Liver (tissue), 8 donors: ENCODE measurements at regions not wholly inside any gene's neighbourhood (a gene's known extent, or its start where the extent isn't known, plus 50 kb on each side); places are given as distances from the start of the nearest gene placed in this dataset.

Experiments used
- DNase-seq: peaks from one replicate; pipeline ENCODE4 v3.0.0-alpha.2; 2017; ENCODE audit warnings: low spot score
- H3K27ac ChIP-seq, 2 donors: one replicate each; pipeline ENCODE4 v1.7.0; 2013; ENCODE audit warnings: inconsistent platforms in 2 of 2, low read length in 2 of 2, control low read depth in 1 of 2, low read depth in 1 of 2, mild to moderate bottlenecking in 1 of 2
- H3K27me3 ChIP-seq, 4 donors: one replicate each; pipeline versions ENCODE4 v1.6.1 to v1.7.0; 2013; ENCODE audit warnings: low read length in 3 of 4, inconsistent platforms in 1 of 4, mild to moderate bottlenecking in 1 of 4, moderate library complexity in 1 of 4; ENCODE audit not compliant: control insufficient read depth in 4 of 4, insufficient read depth in 4 of 4
- H3K36me3 ChIP-seq, 4 donors: one replicate each; pipeline versions ENCODE4 v1.6.1 to v1.7.0; 2013; ENCODE audit warnings: low read length in 3 of 4, mild to moderate bottlenecking in 3 of 4, low read depth in 1 of 4, moderate library complexity in 1 of 4; ENCODE audit not compliant: control insufficient read depth in 4 of 4, insufficient read depth in 3 of 4
- H3K4me1 ChIP-seq, 4 donors: one replicate each; pipeline versions ENCODE4 v1.6.1 to v1.7.0; 2013; ENCODE audit warnings: low read length in 3 of 4, mild to moderate bottlenecking in 3 of 4, moderate library complexity in 1 of 4; ENCODE audit not compliant: control insufficient read depth in 4 of 4, insufficient read depth in 4 of 4
- H3K4me3 ChIP-seq, 3 donors: one replicate each; pipeline versions ENCODE4 v1.6.1 to v1.7.0; 2013; ENCODE audit warnings: low read length in 3 of 3, control low read depth in 1 of 3, low read depth in 1 of 3, mild to moderate bottlenecking in 1 of 3
- H3K9ac ChIP-seq, 2 donors: one replicate each; pipeline ENCODE4 v1.7.0; 2013; ENCODE audit warnings: low read length in 2 of 2, mild to moderate bottlenecking in 2 of 2, moderate library complexity in 2 of 2, control low read depth in 1 of 2, low read depth in 1 of 2
- H3K9me3 ChIP-seq, 4 donors: one replicate each; pipeline versions ENCODE4 v1.6.1 to v1.7.0; 2013; ENCODE audit warnings: low read length in 3 of 4; ENCODE audit not compliant: control insufficient read depth in 4 of 4
- CTCF ChIP-seq: fragments of 150-350 bp; IDR thresholded peaks from 2 replicates; pipeline ENCODE4 v1.5.1; 2017; ENCODE audit warnings: improper control_type of control experiment, low read depth, low read length; ENCODE audit not compliant: missing input control
- EGR1 ChIP-seq, 2 donors: IDR thresholded peaks; 2 replicates each; pipeline ENCODE4 v1.6.1; 2016 to 2018; ENCODE audit warnings: antibody characterized with exemption in 2 of 2, low read depth in 2 of 2
- FOXA1 ChIP-seq: IDR thresholded peaks from 2 replicates; pipeline ENCODE4 v1.6.1; 2016; ENCODE audit warnings: antibody characterized with exemption
- FOXA2 ChIP-seq: IDR thresholded peaks from 2 replicates; pipeline ENCODE4 v1.6.1; 2016; ENCODE audit warnings: antibody characterized with exemption
- GABPA ChIP-seq, 2 donors: IDR thresholded peaks in 1 of 2; conservative IDR thresholded peaks in 1 of 2; 2 replicates each; pipeline ENCODE4 v1.6.1; 2016; ENCODE audit warnings: antibody characterized with exemption in 2 of 2, mild to moderate bottlenecking in 1 of 2, moderate library complexity in 1 of 2
- HNF4A ChIP-seq, 2 donors: conservative IDR thresholded peaks; 2 replicates each; pipeline ENCODE4 v1.6.1; 2016; ENCODE audit warnings: antibody characterized with exemption in 2 of 2, mild to moderate bottlenecking in 2 of 2
- HNF4G ChIP-seq: IDR thresholded peaks from 2 replicates; pipeline ENCODE4 v1.6.1; 2016; ENCODE audit warnings: antibody characterized with exemption
- JUND ChIP-seq, 2 donors: IDR thresholded peaks; 2 replicates each; pipeline ENCODE4 v1.6.1; 2016; ENCODE audit warnings: antibody characterized with exemption in 2 of 2
- MAX ChIP-seq: IDR thresholded peaks from 2 replicates; pipeline ENCODE4 v1.6.1; 2016; ENCODE audit warnings: antibody characterized with exemption
- NR2F2 ChIP-seq: IDR thresholded peaks from 2 replicates; pipeline ENCODE4 v1.6.1; 2016; ENCODE audit warnings: antibody characterized with exemption
- RAD21 ChIP-seq, 2 donors: IDR thresholded peaks; 2 replicates each; pipeline ENCODE4 v1.6.1; 2016; ENCODE audit warnings: antibody characterized with exemption in 2 of 2, mild to moderate bottlenecking in 2 of 2
- RXRA ChIP-seq, 2 donors: IDR thresholded peaks; 2 replicates each; pipeline ENCODE4 v1.6.1; 2017 to 2018; ENCODE audit warnings: antibody characterized with exemption in 2 of 2, mild to moderate bottlenecking in 1 of 2
- SP1 ChIP-seq: IDR thresholded peaks from 2 replicates; pipeline ENCODE4 v1.6.1; 2018; ENCODE audit warnings: antibody characterized with exemption, mild to moderate bottlenecking
- TAF1 ChIP-seq: conservative IDR thresholded peaks from 2 replicates; pipeline ENCODE4 v1.6.1; 2016; ENCODE audit warnings: antibody characterized with exemption, mild to moderate bottlenecking
- YY1 ChIP-seq: IDR thresholded peaks from 2 replicates; pipeline ENCODE4 v1.6.1; 2016; ENCODE audit warnings: antibody characterized with exemption, mild to moderate bottlenecking
- WGBS: extraction: QIAGEN DNeasy Blood & Tissue Kit; methylation state at CpG from one replicate; pipeline ENCODE4 v1.1.7; 2013; 5-methylcytosine and 5-hydroxymethylcytosine counted together
- TF ChIP-seq, protein P1 (sequence below): IDR thresholded peaks from 2 replicates; pipeline ENCODE4 v1.6.1; 2016; ENCODE audit warnings: antibody characterized with exemption
- donor health status: healthy.
- donor health status: healthy.
- donor health status: healthy.
- donor health status: healthy.
- donor health status: healthy.

GRCh38 chr9:103674271-103674670, 419.8 kb upstream of the SMC2 start:
- no peak overlapping the region for H3K9ac ChIP-seq

DNA sequence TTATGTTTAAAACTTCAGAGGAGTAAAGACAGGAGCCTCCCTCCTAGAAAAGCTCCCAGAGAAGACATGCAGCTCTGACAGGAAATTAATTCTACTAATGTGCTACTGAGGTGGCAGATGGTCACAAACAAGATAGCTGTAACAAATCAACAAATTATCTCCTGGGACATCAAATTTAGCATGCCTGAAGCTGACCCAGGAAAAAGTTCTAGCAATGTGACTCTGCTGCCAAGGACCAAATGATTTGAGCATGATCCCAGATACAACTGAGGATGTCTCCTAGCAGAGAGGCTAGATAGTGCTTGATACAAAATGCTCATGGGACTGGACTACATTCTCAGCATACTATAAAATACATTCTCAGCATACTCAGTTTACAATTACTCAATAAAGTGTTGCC, 413.5 kb upstream of the SMC2 start:
- TF ChIP-seq YY1 (no peak), FOXA1 (no peak), GABPA (IDR thresholded peaks at IDR 0.05 in 1 of 2, conservative IDR thresholded peaks at IDR 0.05 in 1 of 2) (no peak), RAD21 (IDR thresholded peaks at IDR 0.05) (no peak), HNF4A (conservative IDR thresholded peaks at IDR 0.05) (no peak)
- TF ChIP-seq, protein P1, sequence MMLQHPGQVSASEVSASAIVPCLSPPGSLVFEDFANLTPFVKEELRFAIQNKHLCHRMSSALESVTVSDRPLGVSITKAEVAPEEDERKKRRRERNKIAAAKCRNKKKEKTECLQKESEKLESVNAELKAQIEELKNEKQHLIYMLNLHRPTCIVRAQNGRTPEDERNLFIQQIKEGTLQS, result no peak
- DNase-seq, result no peak
- peaks cover 0 to 3% (median 0%) of the 10 kb centered on the region in 4 donors for H3K27me3 ChIP-seq
- H3K9ac ChIP-seq, result no peak overlapping the region
- no peaks in the 10 kb centered on the region for H3K4me1 ChIP-seq
- no peaks in the 10 kb centered on the region for H3K36me3 ChIP-seq
- H3K27ac ChIP-seq, result no peak overlapping the region
- no peak overlapping the region for H3K4me3 ChIP-seq
- no peaks in the 10 kb centered on the region for H3K9me3 ChIP-seq

More at GRCh38 chr9:103674271-103674670, 419.8 kb upstream of the SMC2 start:
- Histone ChIP-seq H3K27ac (no peak overlapping the region), H3K36me3 (no peaks in the 10 kb centered on the region), H3K4me1 (no peaks in the 10 kb centered on the region), H3K27me3 (peaks cover 0 to 3% (median 0%) of the 10 kb centered on the region in 4 donors), H3K4me3 (no peak overlapping the region), H3K9me3 (no peaks in the 10 kb centered on the region)
- no peak for DNase-seq
- no peak for TF ChIP-seq MAX
- no peak for TF ChIP-seq RXRA (IDR thresholded peaks at IDR 0.05)
- TF ChIP-seq TAF1, result no peak
- TF ChIP-seq FOXA2, result no peak
- TF ChIP-seq GABPA (IDR thresholded peaks at IDR 0.05 in 1 of 2, conservative IDR thresholded peaks at IDR 0.05 in 1 of 2), result no peak
- TF ChIP-seq EGR1 (IDR thresholded peaks at IDR 0.05; ENCODE audit: low read depth in 2 of 2), result no peak
- no peak for TF ChIP-seq CTCF
- no peak for TF ChIP-seq JUND (IDR thresholded peaks at IDR 0.05)
- no peak for TF ChIP-seq SP1
- TF ChIP-seq, protein P1, result no peak
- no peak for TF ChIP-seq HNF4G

DNA sequence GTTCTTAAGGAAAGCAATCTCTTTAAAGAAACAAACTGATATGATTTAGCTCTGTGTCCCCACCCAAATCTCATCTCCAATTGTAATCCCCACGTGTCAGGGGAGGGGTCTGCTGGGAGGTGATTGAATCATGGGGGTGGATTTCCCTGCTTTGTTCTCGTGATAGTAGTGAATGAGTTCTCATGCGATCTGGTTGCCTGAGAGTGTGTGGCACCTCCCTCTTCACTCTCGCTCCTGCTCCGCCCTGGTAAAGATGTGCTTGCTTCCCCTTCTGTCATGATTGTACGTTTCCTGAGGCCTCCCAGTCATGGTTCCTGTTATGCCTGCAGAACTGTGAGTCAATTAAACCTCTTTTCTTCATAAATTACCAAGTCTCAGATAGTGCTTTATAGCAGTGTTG, 412.7 kb upstream of the SMC2 start:
- Histone ChIP-seq H3K9ac (no peak overlapping the region), H3K9me3 (no peaks in the 10 kb centered on the region), H3K4me3 (no peak overlapping the region), H3K27ac (no peak overlapping the region), H3K36me3 (no peaks in the 10 kb centered on the region), H3K27me3 (peaks cover 0 to 3% (median 0%) of the 10 kb centered on the region in 4 donors), H3K4me1 (no peaks in the 10 kb centered on the region)
- no peak for DNase-seq
- TF ChIP-seq NR2F2, result no peak
- TF ChIP-seq, protein P1, result no peak
- no peak for TF ChIP-seq FOXA2
- TF ChIP-seq RXRA (IDR thresholded peaks at IDR 0.05), result no peak
- TF ChIP-seq EGR1 (IDR thresholded peaks at IDR 0.05; ENCODE audit: low read depth in 2 of 2), result no peak
- TF ChIP-seq SP1, result no peak
- no peak for TF ChIP-seq FOXA1
- TF ChIP-seq MAX, result no peak
- no peak for TF ChIP-seq CTCF
- TF ChIP-seq RAD21 (IDR thresholded peaks at IDR 0.05), result no peak
- no peak for TF ChIP-seq JUND (IDR thresholded peaks at IDR 0.05)
- 41% methylated on average over 6 of the region's 6 CpGs for WGBS
